ENCODE measurements at regions not wholly inside any gene's neighbourhood (a gene's known extent, or its start where the extent isn't known, plus 50 kb on each side); places are given as distances from the start of the nearest gene placed in this dataset.

GRCh38 chr6:56714982-56715456 is 72.3 kb upstream of the DST start (continued):
- TF ChIP-seq HNRNPUL1 (IDR thresholded peaks at IDR 0.05; ENCODE audit: low read depth, low read length): no peak
- no peak for TF ChIP-seq SNAI1 (CRISPR knock-in tag; IDR thresholded peaks at IDR 0.05; ENCODE audit: borderline replicate concordance)
- no peak for TF ChIP-seq PCBP1 (IDR thresholded peaks at IDR 0.05; ENCODE audit: borderline replicate concordance, low read depth, low read length)
- TF ChIP-seq ZKSCAN8 (CRISPR knock-in tag; IDR thresholded peaks at IDR 0.05; ENCODE audit: borderline replicate concordance): no peak
- no peak for TF ChIP-seq ZBTB3 (CRISPR knock-in tag; IDR thresholded peaks at IDR 0.05; ENCODE audit: borderline replicate concordance, low read depth)
- no peak for TF ChIP-seq ZNF235 (CRISPR knock-in tag; IDR thresholded peaks at IDR 0.05; ENCODE audit: borderline replicate concordance)
- no peak for TF ChIP-seq SUZ12 (IDR thresholded peaks at IDR 0.05; ENCODE audit: low read depth, low read length)
- TF ChIP-seq ZNF224 (CRISPR knock-in tag; IDR thresholded peaks at IDR 0.05): no peak
- TF ChIP-seq ZBTB49 (CRISPR knock-in tag; IDR thresholded peaks at IDR 0.05; ENCODE audit: borderline replicate concordance): no peak
- no peak for TF ChIP-seq IKZF1 (IDR thresholded peaks at IDR 0.05)
- no peak for TF ChIP-seq ZNF264 (CRISPR knock-in tag; IDR thresholded peaks at IDR 0.05)
- no peak for TF ChIP-seq RFX1 (IDR thresholded peaks at IDR 0.05)
- TF ChIP-seq RERE (CRISPR knock-in tag; IDR thresholded peaks at IDR 0.05; ENCODE audit: low read depth): no peak
- TF ChIP-seq USF2 (IDR thresholded peaks at IDR 0.05; ENCODE audit: low read depth, low read length): no peak
- no peak for TF ChIP-seq USF2 (CRISPR knock-in tag; IDR thresholded peaks at IDR 0.05; ENCODE audit: borderline replicate concordance)
- TF ChIP-seq MEF2D (CRISPR knock-in tag; IDR thresholded peaks at IDR 0.05): peak; percentile 40; the same call in 1 of the 2 replicates
- TF ChIP-seq RBAK (CRISPR knock-in tag; IDR thresholded peaks at IDR 0.05): no peak
- TF ChIP-seq ZSCAN29 (CRISPR knock-in tag; conservative IDR thresholded peaks at IDR 0.05): no peak
- TF ChIP-seq PBX2 (CRISPR knock-in tag; IDR thresholded peaks at IDR 0.05): no peak
- TF ChIP-seq ZNF331 (CRISPR knock-in tag; IDR thresholded peaks at IDR 0.05): no peak
- TF ChIP-seq MAZ (IDR thresholded peaks at IDR 0.05; ENCODE audit: borderline replicate concordance, low read depth, low read length): no peak
- TF ChIP-seq MAZ (CRISPR knock-in tag; IDR thresholded peaks at IDR 0.05; ENCODE audit: low read depth): no peak

Measured in HepG2 (cell line).